Duodenal mucosa (tissue), 2 donors: ENCODE measurements at regions not wholly inside any gene's neighbourhood (a gene's known extent, or its start where the extent isn't known, plus 50 kb on each side); places are given as distances from the start of the nearest gene placed in this dataset.
"Not testable (repeated sequence)": the region's sequence is repeated elsewhere in the genome, so short reads cannot be mapped to it uniquely, and the experiment has no call there.

Experiments
- H3K27ac ChIP-seq: one replicate; pipeline ENCODE4 v1.7.0; 2013; ENCODE audit warnings: low read depth, low read length
- H3K27me3 ChIP-seq, 2 donors: one replicate each; pipeline ENCODE4 v1.7.0; 2013; ENCODE audit warnings: low read length in 2 of 2, control low read depth in 1 of 2; ENCODE audit not compliant: insufficient read depth in 2 of 2, control insufficient read depth in 1 of 2
- H3K36me3 ChIP-seq, 2 donors: one replicate each; pipeline ENCODE4 v1.7.0; 2013; ENCODE audit warnings: low read length in 2 of 2, control low read depth in 1 of 2; ENCODE audit not compliant: insufficient read depth in 2 of 2, control insufficient read depth in 1 of 2
- H3K4me1 ChIP-seq, 2 donors: one replicate each; pipeline ENCODE4 v1.7.0; 2013; ENCODE audit warnings: low read length in 2 of 2, control low read depth in 1 of 2; ENCODE audit not compliant: insufficient read depth in 2 of 2, control insufficient read depth in 1 of 2
- H3K4me3 ChIP-seq, 2 donors: one replicate each; pipeline ENCODE4 v1.7.0; 2013; ENCODE audit warnings: low read length in 2 of 2, low read depth in 1 of 2
- H3K9ac ChIP-seq, 2 donors: one replicate each; pipeline ENCODE4 v1.7.0; 2013; ENCODE audit warnings: low read length in 2 of 2, low read depth in 1 of 2
- H3K9me3 ChIP-seq, 2 donors: one replicate each; pipeline ENCODE4 v1.7.0; 2013; ENCODE audit warnings: low read length in 2 of 2, control low read depth in 1 of 2; ENCODE audit not compliant: control insufficient read depth in 1 of 2

DNA sequence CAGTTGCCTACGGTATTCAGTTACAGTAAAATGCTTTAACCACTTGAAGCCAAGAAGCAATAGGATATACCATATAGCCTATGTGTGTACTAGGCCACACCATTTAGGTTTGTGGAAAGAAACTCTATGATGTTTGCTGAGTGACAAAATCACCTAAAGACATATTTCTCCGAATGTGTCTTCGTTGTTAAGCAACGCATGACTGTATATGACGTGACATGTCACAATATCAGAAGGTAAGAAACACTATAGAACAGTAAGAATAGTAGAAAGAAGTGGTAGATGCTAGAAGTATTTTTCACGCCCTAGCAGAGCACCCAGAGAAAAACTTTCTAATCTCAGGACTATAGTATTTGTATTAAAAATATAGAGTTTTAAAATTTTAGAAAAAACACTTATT is 1188.2 kb upstream of the B3GALT2 start:
- peaks cover 0 to 4% of the 10 kb centered on the region in 2 donors for H3K9me3 ChIP-seq
- no peaks in the 10 kb centered on the region for H3K36me3 ChIP-seq
- no peak overlapping the region for H3K27ac ChIP-seq
- no peaks in the 10 kb centered on the region for H3K27me3 ChIP-seq
- no peak overlapping the region for H3K4me3 ChIP-seq
- H3K9ac ChIP-seq, result no peak overlapping the region
- no peaks in the 10 kb centered on the region for H3K4me1 ChIP-seq

DNA sequence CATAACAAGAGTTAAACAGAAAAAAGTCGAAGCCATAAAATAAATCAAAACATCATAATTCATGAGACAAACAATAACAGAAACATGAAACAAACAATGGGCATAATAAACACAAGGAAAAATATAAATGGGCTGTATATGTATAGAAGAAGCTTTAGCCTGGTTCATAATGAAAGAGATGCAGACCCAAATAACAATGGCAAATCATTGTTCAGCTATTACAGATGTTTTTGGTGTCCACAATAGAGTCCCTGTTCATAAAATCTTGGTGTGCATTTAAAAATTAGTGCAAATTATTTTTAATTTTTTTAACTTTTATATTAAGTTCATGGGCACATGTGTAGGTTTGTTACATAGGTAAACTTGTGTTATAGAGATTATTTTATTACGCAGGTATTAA is 1185.9 kb upstream of the B3GALT2 start:
- Histone ChIP-seq H3K36me3 (no peaks in the 10 kb centered on the region), H3K4me1 (no peaks in the 10 kb centered on the region), H3K9me3 (no peaks in the 10 kb centered on the region), H3K9ac (no peak overlapping the region), H3K27ac (no peak overlapping the region), H3K4me3 (no peak overlapping the region), H3K27me3 (no peaks in the 10 kb centered on the region)

DNA sequence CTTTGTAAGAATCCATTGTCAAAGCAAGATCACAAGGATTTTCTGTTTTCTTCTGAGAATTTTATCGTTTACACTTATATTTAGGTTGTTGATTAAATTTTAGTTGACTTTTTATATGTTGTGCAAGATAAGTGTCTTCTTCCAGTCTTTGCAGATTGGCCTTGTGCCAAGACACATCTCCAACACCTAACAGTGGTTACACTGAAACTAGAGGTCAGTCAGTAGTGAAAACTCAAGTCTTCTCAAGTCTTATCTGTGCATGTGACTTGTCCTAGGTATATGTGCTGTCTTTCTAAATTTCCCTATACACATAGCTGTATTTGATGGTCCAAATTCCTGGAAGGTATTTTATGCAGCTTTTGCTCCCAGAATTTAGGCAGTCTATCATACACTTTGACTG is 1183.2 kb upstream of the B3GALT2 start:
- Histone ChIP-seq H3K27me3 (no peaks in the 10 kb centered on the region), H3K9me3 (no peaks in the 10 kb centered on the region), H3K9ac (no peak overlapping the region), H3K36me3 (no peaks in the 10 kb centered on the region), H3K27ac (no peak overlapping the region), H3K4me1 (no peaks in the 10 kb centered on the region), H3K4me3 (no peak overlapping the region)

GRCh38 chr1:194369060-194369459 is 1182.6 kb upstream of the B3GALT2 start:
- H3K9ac ChIP-seq, result no peak overlapping the region
- H3K4me3 ChIP-seq, result no peak overlapping the region
- H3K27me3 ChIP-seq, result no peaks in the 10 kb centered on the region
- no peaks in the 10 kb centered on the region for H3K9me3 ChIP-seq
- H3K27ac ChIP-seq, result no peak overlapping the region
- no peaks in the 10 kb centered on the region for H3K36me3 ChIP-seq
- no peaks in the 10 kb centered on the region for H3K4me1 ChIP-seq

DNA sequence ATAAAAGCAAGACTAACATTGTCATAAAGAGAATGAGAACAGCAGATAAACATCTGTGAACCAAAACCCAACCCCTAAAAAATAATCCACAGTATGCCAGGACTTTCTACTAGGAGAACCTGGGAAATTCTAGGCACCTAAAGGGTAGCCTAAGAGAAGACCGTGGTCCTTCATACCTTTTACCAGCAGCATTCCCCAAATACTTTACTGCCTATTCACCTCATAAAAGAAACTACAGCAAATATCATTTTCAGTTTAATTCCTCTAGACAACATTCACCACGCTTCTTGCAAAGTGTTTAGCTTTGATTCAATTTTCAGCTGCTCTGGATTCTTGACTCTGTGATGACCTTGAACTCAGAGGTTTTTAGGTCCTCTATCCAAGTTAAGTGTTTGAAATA is 1180.7 kb upstream of the B3GALT2 start:
- no peaks in the 10 kb centered on the region for H3K9me3 ChIP-seq
- H3K27me3 ChIP-seq, result no peaks in the 10 kb centered on the region
- H3K36me3 ChIP-seq, result no peaks in the 10 kb centered on the region
- no peak overlapping the region for H3K4me3 ChIP-seq
- H3K27ac ChIP-seq, result no peak overlapping the region
- H3K9ac ChIP-seq, result no peak overlapping the region
- H3K4me1 ChIP-seq, result no peaks in the 10 kb centered on the region

GRCh38 chr1:194366705-194367104 is 1180.3 kb upstream of the B3GALT2 start:
- Histone ChIP-seq H3K9me3 (no peaks in the 10 kb centered on the region), H3K9ac (no peak overlapping the region), H3K36me3 (no peaks in the 10 kb centered on the region), H3K4me1 (no peaks in the 10 kb centered on the region), H3K27me3 (no peaks in the 10 kb centered on the region), H3K4me3 (no peak overlapping the region), H3K27ac (no peak overlapping the region)

GRCh38 chr1:194362327-194362726 is 1175.9 kb upstream of the B3GALT2 start:
- Histone ChIP-seq H3K4me1 (no peaks in the 10 kb centered on the region), H3K27ac (no peak overlapping the region), H3K9ac (no peak overlapping the region), H3K27me3 (no peaks in the 10 kb centered on the region), H3K9me3 (no peaks in the 10 kb centered on the region), H3K4me3 (no peak overlapping the region), H3K36me3 (no peaks in the 10 kb centered on the region)

DNA sequence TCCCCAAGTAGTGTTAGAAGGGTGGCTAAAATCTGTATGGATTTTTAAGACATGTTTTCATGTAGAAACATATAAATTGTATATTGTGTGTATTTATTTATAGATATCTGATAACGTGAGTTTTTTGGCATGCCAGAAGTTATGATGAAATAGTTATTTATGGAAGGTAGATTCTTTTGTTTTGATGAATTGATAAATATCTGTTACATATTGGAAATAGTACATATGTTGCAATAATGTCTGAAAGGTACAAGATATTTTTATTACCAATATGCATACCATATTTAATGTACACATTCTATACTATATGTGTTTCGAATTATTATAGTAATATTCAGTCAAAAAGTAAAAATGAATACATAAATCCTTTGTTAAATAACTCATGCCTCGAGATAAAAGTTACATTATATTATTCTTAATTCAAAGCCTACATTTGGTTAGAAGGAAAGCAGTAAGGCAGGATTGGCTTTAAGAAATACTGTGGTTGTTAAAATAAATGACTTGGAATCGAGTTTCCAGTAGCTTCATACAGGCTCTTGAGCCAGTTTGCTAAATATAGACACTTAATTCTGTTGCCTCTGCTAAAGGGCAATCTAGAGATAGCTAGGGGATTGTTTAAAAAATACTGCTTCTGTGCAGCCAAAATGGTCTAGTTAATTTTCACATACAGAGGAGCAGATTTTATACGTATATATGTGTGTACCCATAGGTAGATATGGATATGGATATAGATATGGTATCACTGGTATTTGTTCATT is 1175.1 kb upstream of the B3GALT2 start:
- Histone ChIP-seq H3K36me3 (no peaks in the 10 kb centered on the region), H3K9ac (no peak overlapping the region), H3K4me3 (no peak overlapping the region), H3K27ac (no peak overlapping the region), H3K4me1 (no peaks in the 10 kb centered on the region), H3K9me3 (no peaks in the 10 kb centered on the region), H3K27me3 (no peaks in the 10 kb centered on the region)

- Histone ChIP-seq H3K27ac (no peak overlapping the region), H3K36me3 (no peaks in the 10 kb centered on the region), H3K4me1 (no peaks in the 10 kb centered on the region), H3K9me3 (no peaks in the 10 kb centered on the region), H3K27me3 (no peaks in the 10 kb centered on the region), H3K9ac (no peak overlapping the region), H3K4me3 (no peak overlapping the region)
Measured at GRCh38 chr1:194358208-194358581, 1171.8 kb upstream of the B3GALT2 start.

- not testable (repeated sequence) for H3K27ac ChIP-seq, H3K36me3 ChIP-seq, H3K4me3 ChIP-seq, H3K27me3 ChIP-seq, H3K9me3 ChIP-seq, H3K9ac ChIP-seq, H3K4me1 ChIP-seq
Measured at GRCh38 chr1:194357573-194358207, 1171.3 kb upstream of the B3GALT2 start.
